ENCODE measurements at regions not wholly inside any gene's neighbourhood (a gene's known extent, or its start where the extent isn't known, plus 50 kb on each side); places are given as distances from the start of the nearest gene placed in this dataset.

- TF ChIP-seq GATAD1 (CRISPR knock-in tag; IDR thresholded peaks at IDR 0.05) (peak; percentile 73), CENPX (CRISPR knock-in tag; IDR thresholded peaks at IDR 0.05) (no peak), DMAP1 (CRISPR knock-in tag; IDR thresholded peaks at IDR 0.05) (peak; percentile 75; the same call in 1 of the 2 replicates), DNMT1 (CRISPR knock-in tag; IDR thresholded peaks at IDR 0.05) (peak; percentile 69; the same call in 1 of the 2 replicates), KDM6A (CRISPR knock-in tag; IDR thresholded peaks at IDR 0.05; ENCODE audit: low read depth) (0 out of 2 replicates have a peak, but pooled peaks have one; percentile 17), ZNF280D (CRISPR knock-in tag; IDR thresholded peaks at IDR 0.05) (peak; percentile 39; the same call in 1 of the 2 replicates), KDM5A (IDR thresholded peaks at IDR 0.05; ENCODE audit: borderline replicate concordance, low read length) (peak; percentile 73), CBX1 (IDR thresholded peaks at IDR 0.05; ENCODE audit: low read depth) (peak; percentile 61), ZNF335 (CRISPR knock-in tag; IDR thresholded peaks at IDR 0.05) (peak; percentile 35; the same call in 1 of the 2 replicates), NONO (IDR thresholded peaks at IDR 0.05) (no peak), NONO (CRISPR knock-in tag; conservative IDR thresholded peaks at IDR 0.05) (peak; percentile 73), PBX2 (CRISPR knock-in tag; IDR thresholded peaks at IDR 0.05) (no peak), PPARG (CRISPR knock-in tag; conservative IDR thresholded peaks at IDR 0.05) (0 out of 2 replicates have a peak, but pooled peaks have one; percentile 48), AKAP8 (CRISPR knock-in tag; IDR thresholded peaks at IDR 0.05) (peak; percentile 84), ONECUT2 (CRISPR knock-in tag; IDR thresholded peaks at IDR 0.05) (no peak), ZNF17 (CRISPR knock-in tag; IDR thresholded peaks at IDR 0.05) (no peak), THAP9 (CRISPR knock-in tag; IDR thresholded peaks at IDR 0.05; ENCODE audit: borderline replicate concordance) (peak; percentile 55; the same call in 1 of the 2 replicates), RAD21 (CRISPR knock-in tag; IDR thresholded peaks at IDR 0.05) (peak; percentile 66), KMT2A (CRISPR knock-in tag; IDR thresholded peaks at IDR 0.05) (peak; percentile 70; the same call in 1 of the 2 replicates), SYNCRIP (IDR thresholded peaks at IDR 0.05; ENCODE audit: insufficient read depth, low read depth, low read length) (no peak), PHF20 (CRISPR knock-in tag; IDR thresholded peaks at IDR 0.05) (peak; percentile 69; the same call in 1 of the 2 replicates), FOXA3 (CRISPR knock-in tag; IDR thresholded peaks at IDR 0.05) (0 out of 2 replicates have a peak, but pooled peaks have one; percentile 9)
Measured at GRCh38 chr5:1594357-1595106, 70.8 kb upstream of the LPCAT1 start (continued).

Measured in HepG2 (cell line).